Caco-2 (cell line): ENCODE measurements at regions not wholly inside any gene's neighbourhood (a gene's known extent, or its start where the extent isn't known, plus 50 kb on each side); places are given as distances from the start of the nearest gene placed in this dataset.

Experiments used
- BruUV-seq: library from RNA; stranded (reverse); fragments of 400-500 nt; replicated peaks from 2 replicates; lab custom pipeline; 2021; lab: Mats Ljungman, UMichigan
- CTCF ChIA-PET: fragments of 300-600 bp; sonication (Branson Sonifier 250); formaldehyde crosslinking; loops from one replicate; lab custom pipeline; 2022; ENCODE audit warnings: antibody characterized with exemption; lab: Charles Lee
- POLR2A ChIA-PET: fragments of 300-600 bp; sonication (Branson Sonifier 250); formaldehyde crosslinking; loops from one replicate; lab custom pipeline; 2022; ENCODE audit warnings: antibody characterized with exemption; lab: Charles Lee
- DNase-seq, 2 experiments: peaks; one replicate each; pipeline versions ENCODE4 v3.0.0 to v3.0.0-alpha.2; 2020 to 2022
- H3K27me3 ChIP-seq: replicated peaks from 2 replicates; pipeline ENCODE4 v1.6.0; 2011; ENCODE audit warnings: low read length; ENCODE audit not compliant: control insufficient read depth, insufficient read depth
- H3K36me3 ChIP-seq: 2 replicates; pipeline ENCODE4 v1.5.1; 2011; ENCODE audit warnings: low read length; ENCODE audit not compliant: control insufficient read depth, insufficient read depth
- H3K4me1 ChIP-seq: fragments of 250-450 bp; sonication (Bioruptor Pico); 2 replicates; pipeline ENCODE4 v1.5.1; 2020; ENCODE audit warnings: mild to moderate bottlenecking
- H3K4me3 ChIP-seq: 2 replicates; pipeline ENCODE4 v1.5.1; 2011; ENCODE audit warnings: low read depth, mild to moderate bottlenecking, control low read depth, low read length
- H3K9me3 ChIP-seq: fragments of 250-450 bp; sonication (Bioruptor Pico); 2 replicates; pipeline ENCODE4 v1.5.1; 2020; ENCODE audit warnings: mild to moderate bottlenecking, moderate library complexity
- H3K27ac Mint-ChIP-seq: one replicate; pipeline ENCODE4 v1.8.0; 2022; ENCODE audit warnings: mixed read lengths; ENCODE audit not compliant: unreplicated experiment
- H3K27me3 Mint-ChIP-seq: one replicate; pipeline ENCODE4 v1.8.0; 2022; ENCODE audit warnings: mixed read lengths; ENCODE audit not compliant: insufficient read depth, unreplicated experiment
- H3K36me3 Mint-ChIP-seq: one replicate; pipeline ENCODE4 v1.8.0; 2022; ENCODE audit warnings: mild to moderate bottlenecking, mixed read lengths; ENCODE audit not compliant: insufficient read depth, unreplicated experiment
- H3K4me1 Mint-ChIP-seq: one replicate; pipeline ENCODE4 v1.8.0; 2022; ENCODE audit warnings: low read depth, mixed read lengths; ENCODE audit not compliant: unreplicated experiment
- H3K4me3 Mint-ChIP-seq: one replicate; pipeline ENCODE4 v1.8.0; 2022; ENCODE audit warnings: mild to moderate bottlenecking, moderate library complexity, mixed read lengths; ENCODE audit not compliant: unreplicated experiment
- H3K9me3 Mint-ChIP-seq: one replicate; pipeline ENCODE4 v1.8.0; 2022; ENCODE audit warnings: mixed read lengths; ENCODE audit not compliant: unreplicated experiment
- CTCF ChIP-seq, 2 experiments: fragments of 200-600 bp in 1 of 2; IDR thresholded peaks; 1 replicate in 1 of 2; 2 replicates in 1 of 2; pipeline versions ENCODE4 v1.5.1 to v1.8.0; 2011 to 2022; ENCODE audit warnings: antibody characterized with exemption in 1 of 2, control low read depth in 1 of 2, inconsistent platforms in 1 of 2, low read depth in 1 of 2, low read length in 1 of 2, mild to moderate bottlenecking in 1 of 2, moderate library complexity in 1 of 2; ENCODE audit not compliant: insufficient read depth in 1 of 2, severe bottlenecking in 1 of 2, unreplicated experiment in 1 of 2
- intact Hi-C: fragments of 100-400 bp; cut with micrococcal nuclease; formaldehyde crosslinking; loops from one replicate; pipeline ENCODE4 v1.10.0; 2022; ENCODE audit not compliant: unreplicated experiment

- Mint-ChIP-seq H3K9me3 (no peaks in the 10 kb centered on the region), H3K4me3 (no peak overlapping the region), H3K4me1 (no peaks in the 10 kb centered on the region), H3K27me3 (peaks cover 16% of the 10 kb centered on the region), H3K27ac (no peak overlapping the region), H3K36me3 (no peaks in the 10 kb centered on the region)
- peak in 1 of 2 experiments; percentile 34 for DNase-seq
- ChIA-PET POLR2A (interaction anchor here (0.5 kb wide), 1 partner anchor 38 kb away, joined by 3 read pairs; no protein-coding TSS in a partner anchor), CTCF (interaction anchor here (0.5 to 1.0 kb wide), 4 partner anchors 13 to 53 kb away, joined by 3 to 4 read pairs (median 4); no protein-coding TSS in a partner anchor)
- no TSS peak for BruUV-seq
- H3K4me3 ChIP-seq = no peak overlapping the region
- peak; percentile 32 to 69 for TF ChIP-seq CTCF (IDR thresholded peaks at IDR 0.05; ENCODE audit: insufficient read depth in 1 of 2, low read depth in 1 of 2, low read length in 1 of 2, severe bottlenecking in 1 of 2, unreplicated experiment in 1 of 2)
- H3K9me3 ChIP-seq = no peaks in the 10 kb centered on the region
- intact Hi-C loops = no loop called here
- H3K27me3 ChIP-seq = no peaks in the 10 kb centered on the region
- H3K4me1 ChIP-seq = no peaks in the 10 kb centered on the region
- H3K36me3 ChIP-seq = no peaks in the 10 kb centered on the region
These were observed 373.5 kb upstream of the OR4E1 start for GRCh38 chr14:22047115-22047514.

- BruUV-seq = no TSS peak
- H3K27me3 Mint-ChIP-seq = peaks cover 15% of the 10 kb centered on the region
- no peaks in the 10 kb centered on the region for H3K36me3 Mint-ChIP-seq
- DNase-seq = no peak
- Histone ChIP-seq H3K36me3 (no peaks in the 10 kb centered on the region), H3K27me3 (no peaks in the 10 kb centered on the region), H3K4me1 (no peaks in the 10 kb centered on the region), H3K4me3 (no peak overlapping the region), H3K9me3 (no peaks in the 10 kb centered on the region)
- H3K9me3 Mint-ChIP-seq = no peaks in the 10 kb centered on the region
- H3K4me3 Mint-ChIP-seq = no peak overlapping the region
- CTCF ChIA-PET = interaction anchor here (1.0 kb wide), 1 partner anchor 12 kb away, joined by 3 read pairs; no protein-coding TSS in a partner anchor
- no peaks in the 10 kb centered on the region for H3K4me1 Mint-ChIP-seq
- POLR2A ChIA-PET = no interaction called here
- no peak overlapping the region for H3K27ac Mint-ChIP-seq
- intact Hi-C loops = no loop called here
- no peak for TF ChIP-seq CTCF (IDR thresholded peaks at IDR 0.05; ENCODE audit: insufficient read depth in 1 of 2, low read depth in 1 of 2, low read length in 1 of 2, severe bottlenecking in 1 of 2, unreplicated experiment in 1 of 2)
These were observed 372.4 kb upstream of the OR4E1 start for GRCh38 chr14:22046063-22046462.

GRCh38 chr14:22044193-22044592 is 370.6 kb upstream of the OR4E1 start:
- Mint-ChIP-seq H3K9me3 (no peaks in the 10 kb centered on the region), H3K36me3 (no peaks in the 10 kb centered on the region), H3K27me3 (peaks cover 10% of the 10 kb centered on the region), H3K4me1 (no peaks in the 10 kb centered on the region), H3K4me3 (no peak overlapping the region), H3K27ac (no peak overlapping the region)
- no peaks in the 10 kb centered on the region for H3K36me3 ChIP-seq
- DNase-seq = no peak
- intact Hi-C loops = no loop called here
- CTCF ChIA-PET = no interaction called here
- H3K4me3 ChIP-seq = no peak overlapping the region
- BruUV-seq = no TSS peak
- POLR2A ChIA-PET = no interaction called here
- no peaks in the 10 kb centered on the region for H3K9me3 ChIP-seq
- TF ChIP-seq CTCF (IDR thresholded peaks at IDR 0.05; ENCODE audit: insufficient read depth in 1 of 2, low read depth in 1 of 2, low read length in 1 of 2, severe bottlenecking in 1 of 2, unreplicated experiment in 1 of 2) = no peak
- no peaks in the 10 kb centered on the region for H3K4me1 ChIP-seq
- no peaks in the 10 kb centered on the region for H3K27me3 ChIP-seq
